Naive thymus-derived CD8-positive, alpha-beta T cell (primary cell): ENCODE measurements at regions not wholly inside any gene's neighbourhood (a gene's known extent, or its start where the extent isn't known, plus 50 kb on each side); places are given as distances from the start of the nearest gene placed in this dataset.
A peak's percentile ranks its signal among the peaks of the same experiment; 100 is the strongest.
"Not testable (repeated sequence)": the region's sequence is repeated elsewhere in the genome, so short reads cannot be mapped to it uniquely, and the experiment has no call there.

ENCODE experiments used
- ATAC-seq, 2 donors: fragments of 150-1000 bp; cut with Tn5 transposase in 1 of 2; sonication (Bioruptor Pico), chemical (Tn5 transposase) in 1 of 2; 1 replicate in 1 of 2; 2 replicates in 1 of 2; pipeline ENCODE4 v1.10.0; 2021; ENCODE audit warnings: mild to moderate bottlenecking in 2 of 2, moderate library complexity in 2 of 2
- POLR2A ChIA-PET: fragments of 350-600 bp; sonication (Branson Sonifier 250); formaldehyde crosslinking; loops from one replicate; lab custom pipeline; 2021; ENCODE audit warnings: antibody characterized with exemption; lab: Charles Lee
- DNase-seq, 10 donors: peaks; one replicate each; pipeline versions ENCODE4 v3.0.0 to v3.0.0-alpha.2; 2020 to 2022
- H3K27ac Mint-ChIP-seq, 10 donors: one replicate each; pipeline ENCODE4 v1.8.0; 2020 to 2022; ENCODE audit warnings: mild to moderate bottlenecking in 10 of 10, mixed read lengths in 10 of 10, moderate library complexity in 4 of 10, inconsistent platforms in 1 of 10
- H3K27me3 Mint-ChIP-seq, 5 donors: one replicate each; pipeline ENCODE4 v1.8.0; 2021 to 2022; ENCODE audit warnings: mixed read lengths in 5 of 5
- H3K36me3 Mint-ChIP-seq, 3 donors: one replicate each; pipeline ENCODE4 v1.8.0; 2020 to 2022; ENCODE audit warnings: mixed read lengths in 3 of 3, mild to moderate bottlenecking in 2 of 3, inconsistent platforms in 1 of 3
- H3K4me1 Mint-ChIP-seq, 4 donors: one replicate each; pipeline ENCODE4 v1.8.0; 2021 to 2022; ENCODE audit warnings: mixed read lengths in 4 of 4
- H3K4me3 Mint-ChIP-seq, 10 donors: one replicate each; pipeline ENCODE4 v1.8.0; 2020 to 2022; ENCODE audit warnings: mild to moderate bottlenecking in 10 of 10, mixed read lengths in 10 of 10, moderate library complexity in 6 of 10, inconsistent platforms in 1 of 10
- H3K9me3 Mint-ChIP-seq, 9 donors: one replicate each; pipeline ENCODE4 v1.8.0; 2020 to 2022; ENCODE audit warnings: mixed read lengths in 9 of 9, mild to moderate bottlenecking in 3 of 9, inconsistent platforms in 1 of 9, moderate library complexity in 1 of 9

GRCh38 chr6:44742201-44742600 lies 354.7 kb downstream of the CDC5L start:
- POLR2A ChIA-PET, result no interaction called here
- peaks cover 0 to 6% (median 0%) of the 10 kb centered on the region in 4 donors for H3K4me1 Mint-ChIP-seq
- H3K27ac Mint-ChIP-seq, result peak overlapping the region in 1 of 10 donors; percentile 29
- peaks cover 0 to 12% (median 6%) of the 10 kb centered on the region in 3 donors for H3K36me3 Mint-ChIP-seq
- DNase-seq (no peak), ATAC-seq (no peak)
- H3K4me3 Mint-ChIP-seq, result no peak overlapping the region
- peaks cover 0 to 10% (median 3%) of the 10 kb centered on the region in 9 donors for H3K9me3 Mint-ChIP-seq
- peaks cover 0 to 3% (median 0%) of the 10 kb centered on the region in 5 donors for H3K27me3 Mint-ChIP-seq

GRCh38 chr6:44742828-44743372 lies 355.4 kb downstream of the CDC5L start:
- Mint-ChIP-seq H3K27me3 (peaks cover 0 to 3% (median 0%) of the 10 kb centered on the region in 5 donors), H3K27ac (no peak overlapping the region), H3K4me1 (peaks cover 0 to 6% (median 0%) of the 10 kb centered on the region in 4 donors), H3K9me3 (peaks cover 0 to 10% (median 3%) of the 10 kb centered on the region in 9 donors), H3K36me3 (peaks cover 0 to 12% (median 6%) of the 10 kb centered on the region in 3 donors), H3K4me3 (peak overlapping the region in 1 of 10 donors; percentile 22)
- POLR2A ChIA-PET, result interaction anchor here (0.7 kb wide), 1 partner anchor 60 kb away, joined by 3 read pairs; no protein-coding TSS in a partner anchor
- no peak for ATAC-seq
- DNase-seq, result no peak

- Mint-ChIP-seq H3K9me3 (peaks cover 0 to 63% (median 21%) of the 10 kb centered on the region in 9 donors), H3K36me3 (peaks cover 0 to 29% (median 25%) of the 10 kb centered on the region in 3 donors)
- ATAC-seq, H3K4me3 Mint-ChIP-seq, H3K27me3 Mint-ChIP-seq, DNase-seq, POLR2A ChIA-PET, H3K4me1 Mint-ChIP-seq, H3K27ac Mint-ChIP-seq: not testable (repeated sequence)
Measured at GRCh38 chr6:44760116-44760515, 372.6 kb downstream of the CDC5L start.

- Mint-ChIP-seq H3K4me3 (no peak overlapping the region), H3K27me3 (no peaks in the 10 kb centered on the region), H3K27ac (no peak overlapping the region), H3K4me1 (no peaks in the 10 kb centered on the region), H3K9me3 (peaks cover 0 to 63% (median 21%) of the 10 kb centered on the region in 9 donors), H3K36me3 (peaks cover 0 to 35% (median 27%) of the 10 kb centered on the region in 3 donors)
- DNase-seq (no peak), ATAC-seq (no peak)
- POLR2A ChIA-PET, result no interaction called here
Measured at GRCh38 chr6:44761046-44761445, 373.5 kb downstream of the CDC5L start.

- DNase-seq (no peak), ATAC-seq (no peak)
- H3K36me3 Mint-ChIP-seq, result peaks cover 0 to 35% (median 27%) of the 10 kb centered on the region in 3 donors
- H3K4me1 Mint-ChIP-seq, result peaks cover 0 to 3% (median 1%) of the 10 kb centered on the region in 4 donors
- no peak overlapping the region for H3K4me3 Mint-ChIP-seq
- no peaks in the 10 kb centered on the region for H3K27me3 Mint-ChIP-seq
- H3K27ac Mint-ChIP-seq, result no peak overlapping the region
- POLR2A ChIA-PET, result no interaction called here
- H3K9me3 Mint-ChIP-seq, result peaks cover 0 to 63% (median 21%) of the 10 kb centered on the region in 9 donors
Measured at GRCh38 chr6:44762496-44762895, 375.0 kb downstream of the CDC5L start.

GRCh38 chr6:44771647-44772415 lies 384.3 kb downstream of the CDC5L start:
- POLR2A ChIA-PET, result no interaction called here
- H3K4me1 Mint-ChIP-seq, result peaks cover 3 to 26% (median 15%) of the 10 kb centered on the region in 4 donors

GRCh38 chr6:44772838-44773237 lies 385.3 kb downstream of the CDC5L start:
- ATAC-seq, result no peak
- H3K27ac Mint-ChIP-seq, result peak overlapping the region in 2 of 10 donors; percentile 17 to 51
- peaks cover 2 to 23% (median 13%) of the 10 kb centered on the region in 4 donors for H3K4me1 Mint-ChIP-seq
- H3K4me3 Mint-ChIP-seq, result no peak overlapping the region
- POLR2A ChIA-PET, result no interaction called here
- H3K9me3 Mint-ChIP-seq, result peaks cover 0 to 14% (median 1%) of the 10 kb centered on the region in 9 donors
- H3K36me3 Mint-ChIP-seq, result peaks cover 0 to 17% (median 4%) of the 10 kb centered on the region in 3 donors
- H3K27me3 Mint-ChIP-seq, result no peaks in the 10 kb centered on the region
- no peak for DNase-seq

More at GRCh38 chr6:44771647-44772415, 384.3 kb downstream of the CDC5L start:
- DNase-seq (no peak), ATAC-seq (no peak)
- no peak overlapping the region for H3K27ac Mint-ChIP-seq
- H3K36me3 Mint-ChIP-seq, result peaks cover 0 to 17% (median 4%) of the 10 kb centered on the region in 3 donors
- H3K9me3 Mint-ChIP-seq, result peaks cover 0 to 14% (median 1%) of the 10 kb centered on the region in 9 donors
- no peak overlapping the region for H3K4me3 Mint-ChIP-seq
- no peaks in the 10 kb centered on the region for H3K27me3 Mint-ChIP-seq

- POLR2A ChIA-PET, result no interaction called here
- no peak for ATAC-seq
- DNase-seq, result no peak
- H3K4me1 Mint-ChIP-seq, result peaks cover 2 to 7% (median 5%) of the 10 kb centered on the region in 4 donors
- no peak overlapping the region for H3K27ac Mint-ChIP-seq
- H3K9me3 Mint-ChIP-seq, result peaks cover 0 to 14% (median 1%) of the 10 kb centered on the region in 9 donors
- no peaks in the 10 kb centered on the region for H3K27me3 Mint-ChIP-seq
- peaks cover 0 to 17% (median under 1%) of the 10 kb centered on the region in 3 donors for H3K36me3 Mint-ChIP-seq
- H3K4me3 Mint-ChIP-seq, result peak overlapping the region in 1 of 10 donors; percentile 15
Measured at GRCh38 chr6:44775121-44775520, 387.6 kb downstream of the CDC5L start.

GRCh38 chr6:44776344-44776743 lies 388.8 kb downstream of the CDC5L start:
- no peaks in the 10 kb centered on the region for H3K27me3 Mint-ChIP-seq
- POLR2A ChIA-PET, result no interaction called here
- ATAC-seq, result no peak
- H3K4me3 Mint-ChIP-seq, result no peak overlapping the region
- H3K36me3 Mint-ChIP-seq, result peaks cover 0 to 17% (median 0%) of the 10 kb centered on the region in 3 donors
- peaks cover 0 to 7% (median 0%) of the 10 kb centered on the region in 4 donors for H3K4me1 Mint-ChIP-seq
- no peak for DNase-seq
- peak overlapping the region in 1 of 10 donors; percentile 68 for H3K27ac Mint-ChIP-seq
- peaks cover 0 to 14% (median 1%) of the 10 kb centered on the region in 9 donors for H3K9me3 Mint-ChIP-seq

- no peak for DNase-seq
- no peak for ATAC-seq
- no peaks in the 10 kb centered on the region for H3K27me3 Mint-ChIP-seq
Measured at GRCh38 chr6:44778513-44778912, 391.0 kb downstream of the CDC5L start.

More at GRCh38 chr6:44778513-44778912, 391.0 kb downstream of the CDC5L start:
- peak overlapping the region in 1 of 10 donors; percentile 47 for H3K27ac Mint-ChIP-seq
- H3K4me1 Mint-ChIP-seq, result peaks cover 0 to 7% (median 0%) of the 10 kb centered on the region in 4 donors
- POLR2A ChIA-PET, result no interaction called here
- peaks cover 0 to 20% (median 3%) of the 10 kb centered on the region in 3 donors for H3K36me3 Mint-ChIP-seq
- H3K9me3 Mint-ChIP-seq, result peaks cover 0 to 16% (median 1%) of the 10 kb centered on the region in 9 donors
- no peak overlapping the region for H3K4me3 Mint-ChIP-seq
